WI38 (cell line): ENCODE measurements at regions not wholly inside any gene's neighbourhood (a gene's known extent, or its start where the extent isn't known, plus 50 kb on each side); places are given as distances from the start of the nearest gene placed in this dataset.

Experiments used
- H3K4me3 ChIP-seq: 2 replicates; pipeline ENCODE4 v1.5.1; 2011; ENCODE audit warnings: low read depth, mild to moderate bottlenecking, control low read depth, low read length
- CTCF ChIP-seq: IDR thresholded peaks from 2 replicates; pipeline ENCODE4 v1.5.1; 2012; ENCODE audit warnings: low read depth, mild to moderate bottlenecking, control low read depth, low read length

DNA sequence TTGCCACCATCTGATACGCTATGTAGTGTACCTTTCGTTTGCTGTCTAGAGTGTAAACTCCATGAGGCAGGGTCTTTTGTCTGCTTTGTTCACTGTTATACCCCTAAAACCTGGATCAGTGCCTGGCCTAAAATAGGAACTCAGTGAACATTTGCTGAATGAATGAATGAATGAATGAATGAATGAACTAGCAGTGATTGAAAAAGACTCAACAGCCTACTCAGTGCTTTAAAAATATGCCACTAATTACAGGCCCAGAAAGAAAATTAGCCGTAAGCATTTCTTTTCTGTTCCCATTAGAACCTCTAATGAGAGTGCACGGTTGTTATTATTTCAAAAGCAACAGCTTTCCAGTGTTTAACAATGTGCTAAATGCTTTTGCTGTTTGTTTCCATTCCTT, 69.3 kb upstream of the SYT6 start:
- no peak for TF ChIP-seq CTCF
- H3K4me3 ChIP-seq = no peak overlapping the region

DNA sequence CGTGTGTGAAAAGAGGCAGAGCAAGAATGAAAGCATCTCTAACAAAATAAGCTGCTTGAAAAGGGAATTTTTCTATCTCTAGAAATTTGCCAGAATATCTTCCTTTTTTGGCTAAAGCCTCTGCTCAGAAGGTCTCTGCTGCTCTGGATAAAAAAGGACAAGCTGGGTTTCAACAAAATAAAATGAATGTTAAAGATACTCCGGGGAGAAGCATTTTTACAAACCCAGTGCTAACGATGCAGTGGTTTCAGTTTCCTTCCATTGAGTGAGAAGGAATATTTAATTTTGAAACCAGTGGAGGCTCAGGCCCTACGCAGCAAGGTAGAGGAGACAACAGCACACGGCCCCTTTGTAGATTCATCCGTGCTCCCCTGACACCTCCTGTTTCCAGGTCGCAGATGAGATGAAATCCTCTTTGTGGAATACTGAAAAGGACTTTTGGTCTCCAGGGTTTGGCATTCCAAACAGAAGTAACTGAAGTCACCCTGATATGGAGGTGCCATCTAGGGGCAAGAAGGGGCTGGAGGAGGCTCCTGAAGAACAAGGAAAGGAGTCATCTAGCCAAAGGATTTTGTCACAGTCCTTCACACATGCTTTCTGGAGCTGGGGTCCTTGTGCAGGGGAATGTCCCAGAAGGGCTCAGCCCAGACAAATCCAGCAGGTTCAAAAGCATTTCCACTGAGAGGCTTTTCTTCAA, 65.7 kb upstream of the SYT6 start:
- TF ChIP-seq CTCF = no peak
- peak overlapping the region; percentile 18; the same call in 1 of the 2 replicates for H3K4me3 ChIP-seq

DNA sequence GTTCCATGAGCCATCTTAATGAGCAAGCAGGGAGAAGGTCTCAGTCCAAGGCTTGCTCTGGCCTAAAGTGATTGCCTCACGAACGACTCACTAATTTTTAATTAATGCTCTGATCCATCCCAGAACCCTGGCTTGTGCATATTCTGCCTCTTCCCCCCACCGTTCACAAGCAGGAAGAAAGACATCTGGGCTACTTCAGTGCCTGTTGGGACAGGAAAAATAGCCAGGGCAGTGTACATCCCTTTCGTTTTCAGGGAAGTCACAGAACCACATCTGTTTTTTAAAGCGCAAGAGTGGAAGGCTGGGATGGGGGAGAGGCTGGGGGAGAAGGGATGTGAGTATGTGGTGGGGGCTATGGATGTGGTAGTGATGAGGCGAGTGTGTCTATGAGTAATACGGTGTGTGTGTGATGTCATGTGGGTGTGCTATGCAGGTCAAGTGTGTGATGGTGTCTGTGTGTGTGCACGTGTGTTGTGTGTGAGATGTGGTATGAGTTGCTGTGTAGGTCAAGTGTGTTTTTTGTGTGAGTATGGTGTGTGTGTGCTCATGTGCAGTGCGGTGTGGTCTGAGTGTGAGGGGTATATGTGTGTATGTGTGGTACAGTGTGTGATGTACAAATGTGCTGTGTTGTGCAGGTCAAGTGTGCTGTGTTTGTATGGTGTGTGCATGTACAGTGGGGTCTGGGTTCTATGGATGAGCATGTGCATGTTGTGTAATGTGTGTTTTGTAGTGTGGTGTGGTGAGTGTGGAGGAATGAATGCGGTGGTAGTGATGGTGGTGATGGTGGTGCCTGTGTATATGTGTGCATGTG, 64.9 kb upstream of the SYT6 start:
- TF ChIP-seq CTCF = no peak
- no peak overlapping the region for H3K4me3 ChIP-seq

DNA sequence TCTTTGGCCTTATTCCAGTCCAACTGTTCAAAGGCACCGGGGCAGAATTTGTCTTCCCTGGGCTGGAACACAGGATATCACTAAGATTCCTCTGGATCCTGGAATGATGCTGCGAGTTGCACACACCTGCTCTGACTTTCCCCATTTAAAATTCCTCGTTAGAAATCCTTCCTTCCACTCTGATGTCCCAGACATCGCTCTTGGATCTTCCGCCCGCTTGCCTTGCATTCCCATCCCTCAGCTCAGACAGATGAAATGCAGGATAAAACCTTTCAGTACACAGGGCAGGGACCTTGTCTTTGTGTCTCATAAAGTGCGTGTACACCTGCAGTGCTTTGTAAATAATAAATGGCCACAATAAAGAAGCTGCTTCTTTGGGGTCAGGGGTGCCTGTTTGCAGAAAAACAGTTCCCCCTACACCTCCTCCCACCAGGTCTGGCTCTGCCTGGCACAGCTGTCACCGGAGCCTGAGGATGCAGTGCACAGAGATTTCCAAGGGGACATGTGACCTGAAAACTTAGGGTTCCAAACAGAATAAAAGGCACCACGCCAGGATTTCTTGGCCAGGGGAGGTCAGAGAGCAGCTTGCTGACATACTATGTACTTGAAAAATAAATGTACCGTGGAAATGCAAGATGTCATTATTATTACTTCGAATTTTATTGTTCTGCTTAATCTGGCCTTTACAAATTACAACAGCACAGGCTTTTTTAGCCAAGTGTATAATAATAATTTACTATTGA, 62.9 kb upstream of the SYT6 start:
- TF ChIP-seq CTCF = no peak
- H3K4me3 ChIP-seq = no peak overlapping the region

- no peak overlapping the region for H3K4me3 ChIP-seq
- TF ChIP-seq CTCF = no peak
Measured at GRCh38 chr1:114215436-114215835, 61.8 kb upstream of the SYT6 start.

- no peak for TF ChIP-seq CTCF
- no peak overlapping the region for H3K4me3 ChIP-seq
Measured at GRCh38 chr1:114214016-114214415, 60.3 kb upstream of the SYT6 start.
